ENCODE measurements at regions not wholly inside any gene's neighbourhood (a gene's known extent, or its start where the extent isn't known, plus 50 kb on each side); places are given as distances from the start of the nearest gene placed in this dataset.

- DNase-seq (ENCODE audit: low read depth): no peak
- H3K4me3 ChIP-seq (replicated peaks; ENCODE audit: low read depth, low read length): no peak overlapping the region
- no peak for TF ChIP-seq CTCF (IDR thresholded peaks at IDR 0.05; ENCODE audit: low read length, missing control alignments)
These were observed 125.9 kb downstream of the EMX2 start for GRCh38 chr10:117668327-117669008.

GRCh38 chr10:117669122-117669521 is 126.6 kb downstream of the EMX2 start:
- no peak for DNase-seq (ENCODE audit: low read depth)
- H3K4me3 ChIP-seq (replicated peaks; ENCODE audit: low read depth, low read length): no peak overlapping the region
- no peak for TF ChIP-seq CTCF (IDR thresholded peaks at IDR 0.05; ENCODE audit: low read length, missing control alignments)

- no peak overlapping the region for H3K4me3 ChIP-seq (replicated peaks; ENCODE audit: low read depth, low read length)
- DNase-seq (ENCODE audit: low read depth): no peak
- TF ChIP-seq CTCF (IDR thresholded peaks at IDR 0.05; ENCODE audit: low read length, missing control alignments): no peak
These were observed 127.8 kb downstream of the EMX2 start for GRCh38 chr10:117670116-117670904.

- TF ChIP-seq CTCF (IDR thresholded peaks at IDR 0.05; ENCODE audit: low read length, missing control alignments): no peak
- no peak overlapping the region for H3K4me3 ChIP-seq (replicated peaks; ENCODE audit: low read depth, low read length)
- DNase-seq (ENCODE audit: low read depth): no peak
These were observed 130.9 kb downstream of the EMX2 start for GRCh38 chr10:117673230-117674010.

GRCh38 chr10:117674201-117674600 is 131.7 kb downstream of the EMX2 start:
- TF ChIP-seq CTCF (IDR thresholded peaks at IDR 0.05; ENCODE audit: low read length, missing control alignments): no peak
- no peak for DNase-seq (ENCODE audit: low read depth)
- H3K4me3 ChIP-seq (replicated peaks; ENCODE audit: low read depth, low read length): no peak overlapping the region

- H3K4me3 ChIP-seq (replicated peaks; ENCODE audit: low read depth, low read length): no peak overlapping the region
- no peak for DNase-seq (ENCODE audit: low read depth)
- no peak for TF ChIP-seq CTCF (IDR thresholded peaks at IDR 0.05; ENCODE audit: low read length, missing control alignments)
These were observed 132.1 kb downstream of the EMX2 start for GRCh38 chr10:117674646-117675045.
